Endothelial cell of umbilical vein (primary cell): ENCODE measurements at regions not wholly inside any gene's neighbourhood (a gene's known extent, or its start where the extent isn't known, plus 50 kb on each side); places are given as distances from the start of the nearest gene placed in this dataset.

Experiments used
- BruUV-seq: library from RNA; stranded (reverse); fragments of 400-500 nt; replicated peaks from 2 replicates; lab custom pipeline; 2021; lab: Mats Ljungman, UMichigan
- CTCF ChIA-PET: fragments of 300-600, 350-600 bp; sonication (Branson Sonifier 250); formaldehyde crosslinking; loops from one replicate; lab custom pipeline; 2021; ENCODE audit warnings: antibody characterized with exemption, inconsistent platforms; lab: Charles Lee
- POLR2A ChIA-PET: fragments of 300-600, 350-600 bp; sonication (Branson Sonifier 250); formaldehyde crosslinking; loops from one replicate; lab custom pipeline; 2021; ENCODE audit warnings: antibody characterized with exemption, inconsistent platforms; lab: Charles Lee
- DNase-seq: peaks from one replicate; pipeline ENCODE4 v3.0.0-alpha.2; 2011; ENCODE audit warnings: low read depth, low spot score
- FAIRE-seq: peaks from 2 replicates; lab custom pipeline; 2011; peaks lifted over from hg19 to GRCh38; lab: Jason Lieb, UNC
- H2AFZ ChIP-seq: 2 replicates; pipeline ENCODE4 v1.6.0; 2012; ENCODE audit warnings: low read depth, low read length, control low read depth, inconsistent platforms
- H3K27ac ChIP-seq: 2 replicates; pipeline ENCODE4 v1.5.1; 2011; ENCODE audit warnings: low read depth, mild to moderate bottlenecking, control low read depth, low read length, moderate library complexity; ENCODE audit not compliant: insufficient read depth
- H3K27me3 ChIP-seq, 2 experiments: 2 replicates each; pipeline versions ENCODE4 v1.6.0 to v1.6.1; 2011; ENCODE audit warnings: low read length in 2 of 2, mixed read lengths in 1 of 2; ENCODE audit not compliant: control insufficient read depth in 2 of 2, insufficient read depth in 2 of 2
- H3K36me3 ChIP-seq, 2 experiments: 2 replicates in 1 of 2; 3 replicates in 1 of 2; pipeline ENCODE4 v1.5.1; 2011; ENCODE audit warnings: low read length in 2 of 2, mild to moderate bottlenecking in 1 of 2, moderate library complexity in 1 of 2; ENCODE audit not compliant: control insufficient read depth in 2 of 2, insufficient read depth in 2 of 2; ENCODE audit errors: extremely low read depth in 1 of 2
- H3K4me1 ChIP-seq: 3 replicates; pipeline ENCODE4 v1.5.1; 2011; ENCODE audit warnings: mild to moderate bottlenecking, low read length; ENCODE audit not compliant: control insufficient read depth, insufficient read depth; ENCODE audit errors: extremely low read depth
- H3K4me2 ChIP-seq: 2 replicates; pipeline ENCODE4 v1.6.1; 2011; ENCODE audit warnings: low read length, control low read depth, mixed read lengths; ENCODE audit not compliant: insufficient read depth
- H3K4me3 ChIP-seq, 3 experiments: fragments of 200-600 bp in 1 of 3; sonication (generic), shearing (Covaris generic) in 1 of 3; replicated peaks in 1 of 3; 2 replicates each; pipeline ENCODE4 v1.5.1; 2011 to 2016; ENCODE audit warnings: control low read depth in 3 of 3, low read length in 3 of 3, mild to moderate bottlenecking in 2 of 3, inconsistent platforms in 1 of 3, low read depth in 1 of 3, moderate library complexity in 1 of 3; ENCODE audit not compliant: insufficient read depth in 1 of 3
- H3K79me2 ChIP-seq: 2 replicates; pipeline ENCODE4 v1.6.0; 2012; ENCODE audit warnings: low read length, inconsistent platforms; ENCODE audit not compliant: control insufficient read depth, insufficient read depth
- H3K9ac ChIP-seq: replicated peaks from 2 replicates; pipeline ENCODE3; 2011; ENCODE audit warnings: low read length, control low read depth; ENCODE audit not compliant: insufficient read depth; ENCODE audit errors: extremely low read depth
- H3K9me1 ChIP-seq: replicated peaks from 3 replicates; pipeline ENCODE4 v1.6.0; 2011; ENCODE audit warnings: mild to moderate bottlenecking, low read length; ENCODE audit not compliant: control insufficient read depth, insufficient read depth; ENCODE audit errors: extremely low read depth
- H3K9me3 ChIP-seq: replicated peaks from 2 replicates; pipeline ENCODE4 v1.5.1; 2012; ENCODE audit warnings: low read length, inconsistent platforms; ENCODE audit not compliant: control insufficient read depth, insufficient read depth
- H4K20me1 ChIP-seq: replicated peaks from 2 replicates; pipeline ENCODE3; 2011; ENCODE audit warnings: mild to moderate bottlenecking, low read length; ENCODE audit not compliant: control insufficient read depth, insufficient read depth; ENCODE audit errors: extremely low read depth
- EZH2 ChIP-seq: IDR thresholded peaks from 2 replicates; pipeline ENCODE4 v1.6.1; 2012; ENCODE audit warnings: borderline replicate concordance, low read depth, mild to moderate bottlenecking, moderate library complexity, low read length, inconsistent platforms; ENCODE audit not compliant: severe bottlenecking
- FOS ChIP-seq: IDR thresholded peaks from 2 replicates; pipeline ENCODE4 v1.6.1; 2011; ENCODE audit warnings: mild to moderate bottlenecking, low read length, moderate library complexity, borderline replicate concordance; ENCODE audit not compliant: insufficient read depth
- GATA2 ChIP-seq: IDR thresholded peaks from 2 replicates; pipeline ENCODE4 v1.7.0; 2011; ENCODE audit warnings: low read depth, mild to moderate bottlenecking, moderate library complexity, mixed read lengths, low read length; ENCODE audit not compliant: insufficient read length, insufficient read depth
- JUN ChIP-seq: IDR thresholded peaks from 2 replicates; pipeline ENCODE4 v1.6.1; 2011; ENCODE audit warnings: borderline replicate concordance, low read depth; ENCODE audit not compliant: insufficient read length, insufficient read depth
- MAX ChIP-seq: IDR thresholded peaks from 2 replicates; pipeline ENCODE4 v1.6.1; 2011; ENCODE audit not compliant: insufficient read depth, insufficient read length
- MYC ChIP-seq: IDR thresholded peaks from one replicate; pipeline ENCODE4 v1.6.1; 2011; ENCODE audit warnings: mild to moderate bottlenecking, low read depth, low read length
- POLR2A ChIP-seq: IDR thresholded peaks from 2 replicates; pipeline ENCODE4 v1.6.1; 2012; ENCODE audit warnings: low read depth, mild to moderate bottlenecking, control low read depth, low read length
- POLR2AphosphoS5 ChIP-seq: IDR thresholded peaks from 2 replicates; pipeline ENCODE4 v1.6.1; 2012; ENCODE audit warnings: low read depth, mild to moderate bottlenecking, control low read depth, low read length, moderate library complexity; ENCODE audit not compliant: insufficient read depth
- dilution Hi-C: fragments of 300-500 bp; cut with MboI; formaldehyde crosslinking; loops from one replicate; pipeline ENCODE4 v1.15.0; 2019; ENCODE audit warnings: low sequenced_read_pairs; ENCODE audit not compliant: extremely low pct_ligation_motif_present
- intact Hi-C: fragments of 100-400 bp; cut with micrococcal nuclease; formaldehyde crosslinking; loops from one replicate; pipeline ENCODE4 v1.10.0; 2022
- TF ChIP-seq, protein P1 (sequence below), 2 donors: IDR thresholded peaks; 1 replicate in 1 of 2; 2 replicates in 1 of 2; pipeline ENCODE4 v1.5.1; 2011; ENCODE audit warnings: low read length in 2 of 2, mild to moderate bottlenecking in 2 of 2, moderate library complexity in 2 of 2, control low read depth in 1 of 2, inconsistent platforms in 1 of 2, low read depth in 1 of 2; ENCODE audit not compliant: insufficient read depth in 1 of 2; ENCODE audit errors: extremely low read depth in 1 of 2

GRCh38 chr1:2927393-2928360 lies 93.6 kb upstream of the ACTRT2 start:
- dilution Hi-C loops (no loop called here), intact Hi-C loops (no loop called here)
- H3K27ac ChIP-seq: no peak overlapping the region
- H3K4me3 ChIP-seq: no peak overlapping the region
- no peak overlapping the region for H2AFZ ChIP-seq
- ChIA-PET POLR2A (no interaction called here), CTCF (no interaction called here)
- no peaks in the 10 kb centered on the region for H3K27me3 ChIP-seq
- no TSS peak for BruUV-seq
- FAIRE-seq (no peak), DNase-seq (no peak)
- H3K9ac ChIP-seq: no peak overlapping the region
- no peaks in the 10 kb centered on the region for H4K20me1 ChIP-seq
- H3K9me3 ChIP-seq: peaks cover 12% of the 10 kb centered on the region
- TF ChIP-seq EZH2 (no peak), GATA2 (no peak), POLR2AphosphoS5 (no peak), MAX (no peak), POLR2A (no peak), FOS (no peak), MYC (no peak), JUN (no peak)
- TF ChIP-seq, protein P1, sequence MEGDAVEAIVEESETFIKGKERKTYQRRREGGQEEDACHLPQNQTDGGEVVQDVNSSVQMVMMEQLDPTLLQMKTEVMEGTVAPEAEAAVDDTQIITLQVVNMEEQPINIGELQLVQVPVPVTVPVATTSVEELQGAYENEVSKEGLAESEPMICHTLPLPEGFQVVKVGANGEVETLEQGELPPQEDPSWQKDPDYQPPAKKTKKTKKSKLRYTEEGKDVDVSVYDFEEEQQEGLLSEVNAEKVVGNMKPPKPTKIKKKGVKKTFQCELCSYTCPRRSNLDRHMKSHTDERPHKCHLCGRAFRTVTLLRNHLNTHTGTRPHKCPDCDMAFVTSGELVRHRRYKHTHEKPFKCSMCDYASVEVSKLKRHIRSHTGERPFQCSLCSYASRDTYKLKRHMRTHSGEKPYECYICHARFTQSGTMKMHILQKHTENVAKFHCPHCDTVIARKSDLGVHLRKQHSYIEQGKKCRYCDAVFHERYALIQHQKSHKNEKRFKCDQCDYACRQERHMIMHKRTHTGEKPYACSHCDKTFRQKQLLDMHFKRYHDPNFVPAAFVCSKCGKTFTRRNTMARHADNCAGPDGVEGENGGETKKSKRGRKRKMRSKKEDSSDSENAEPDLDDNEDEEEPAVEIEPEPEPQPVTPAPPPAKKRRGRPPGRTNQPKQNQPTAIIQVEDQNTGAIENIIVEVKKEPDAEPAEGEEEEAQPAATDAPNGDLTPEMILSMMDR (IDR thresholded peaks at IDR 0.05; ENCODE audit: extremely low read depth in 1 of 2, insufficient read depth in 1 of 2, low read depth in 1 of 2, low read length in 2 of 2): no peak
- no peaks in the 10 kb centered on the region for H3K36me3 ChIP-seq
- H3K79me2 ChIP-seq: no peaks in the 10 kb centered on the region
- H3K9me1 ChIP-seq: no peaks in the 10 kb centered on the region
- no peaks in the 10 kb centered on the region for H3K4me1 ChIP-seq
- H3K4me2 ChIP-seq: no peak overlapping the region
